ENCODE measurements at regions not wholly inside any gene's neighbourhood (a gene's known extent, or its start where the extent isn't known, plus 50 kb on each side); places are given as distances from the start of the nearest gene placed in this dataset.

- TF ChIP-seq RXRA (IDR thresholded peaks at IDR 0.05) = no peak
- no peak for TF ChIP-seq YY1 (IDR thresholded peaks at IDR 0.05)
- TF ChIP-seq ZBTB33 (IDR thresholded peaks at IDR 0.05) = no peak
- TF ChIP-seq SP1 (IDR thresholded peaks at IDR 0.05) = no peak
- TF ChIP-seq NR2F2 (IDR thresholded peaks at IDR 0.05) = no peak
- TF ChIP-seq FOXA2 (IDR thresholded peaks at IDR 0.05) = no peak
- no peak for TF ChIP-seq FOXA1 (IDR thresholded peaks at IDR 0.05)
- TF ChIP-seq CTCF (IDR thresholded peaks at IDR 0.05; ENCODE audit: low read depth, low read length, missing input control) = no peak
- TF ChIP-seq MAX (IDR thresholded peaks at IDR 0.05) = no peak
- no peak for TF ChIP-seq GABPA (IDR thresholded peaks at IDR 0.05 in 1 of 2, conservative IDR thresholded peaks at IDR 0.05 in 1 of 2)
- no peak for TF ChIP-seq TAF1 (conservative IDR thresholded peaks at IDR 0.05)
- TF ChIP-seq RAD21 (IDR thresholded peaks at IDR 0.05) = no peak
- no peak for TF ChIP-seq REST (IDR thresholded peaks at IDR 0.05)
- no peak for TF ChIP-seq JUND (IDR thresholded peaks at IDR 0.05)
- TF ChIP-seq HNF4A (conservative IDR thresholded peaks at IDR 0.05) = no peak
- no peak for TF ChIP-seq ATF3 (IDR thresholded peaks at IDR 0.05)
- TF ChIP-seq EGR1 (IDR thresholded peaks at IDR 0.05; ENCODE audit: low read depth in 2 of 2) = no peak
- Histone ChIP-seq H3K27me3 (ENCODE audit: control insufficient read depth in 4 of 4, insufficient read depth in 4 of 4, low read length in 3 of 4) (peaks cover 0 to 7% (median 2%) of the 10 kb centered on the region in 4 donors), H3K9ac (ENCODE audit: low read depth in 1 of 2, low read length in 2 of 2) (no peak overlapping the region), H3K4me3 (ENCODE audit: low read depth in 1 of 3, low read length in 3 of 3) (no peak overlapping the region), H3K4me1 (ENCODE audit: control insufficient read depth in 4 of 4, insufficient read depth in 4 of 4, low read length in 3 of 4) (no peaks in the 10 kb centered on the region), H3K27ac (ENCODE audit: low read depth in 1 of 2, low read length in 2 of 2) (no peak overlapping the region), H3K9me3 (ENCODE audit: control insufficient read depth in 4 of 4, low read length in 3 of 4) (no peaks in the 10 kb centered on the region), H3K36me3 (ENCODE audit: control insufficient read depth in 4 of 4, insufficient read depth in 3 of 4, low read depth in 1 of 4, low read length in 3 of 4) (no peaks in the 10 kb centered on the region)
- DNase-seq (ENCODE audit: low spot score) = no peak
- 85% methylated on average over 23 of the region's 23 CpGs for WGBS
These were observed 78.4 kb upstream of the KCNA3 start for GRCh38 chr1:110752941-110753725.

Data from liver (tissue), 8 donors.